H1 (cell line): ENCODE measurements at regions not wholly inside any gene's neighbourhood (a gene's known extent, or its start where the extent isn't known, plus 50 kb on each side); places are given as distances from the start of the nearest gene placed in this dataset.

ENCODE experiments used
- CTCF ChIA-PET: fragments of 300-600 bp; sonication (Branson Sonifier 250); formaldehyde crosslinking; loops from one replicate; lab custom pipeline; 2021; ENCODE audit not compliant: partially characterized antibody; lab: Charles Lee
- POLR2A ChIA-PET: fragments of 300-600 bp; sonication (Branson Sonifier 250); formaldehyde crosslinking; loops from one replicate; lab custom pipeline; 2021; ENCODE audit warnings: inconsistent platforms; ENCODE audit not compliant: partially characterized antibody; lab: Charles Lee
- DNase-seq, 2 experiments: peaks; one replicate each; pipeline versions ENCODE4 v3.0.0 to v3.0.0-alpha.2; 2010 to 2022; ENCODE audit warnings: low spot score in 2 of 2, low read depth in 1 of 2, mixed read lengths in 1 of 2
- FAIRE-seq: peaks from 2 replicates; lab custom pipeline; 2011; peaks lifted over from hg19 to GRCh38; lab: Jason Lieb, UNC
- H2AFZ ChIP-seq: 2 replicates; pipeline ENCODE4 v1.8.1; 2012; ENCODE audit warnings: low read length, inconsistent platforms
- H2AK5ac ChIP-seq: 2 replicates; pipeline ENCODE4 v1.6.1; 2013; ENCODE audit warnings: low read depth, low read length
- H2BK120ac ChIP-seq: replicated peaks from 2 replicates; pipeline ENCODE3; 2013; ENCODE audit warnings: low read depth, low read length, inconsistent platforms
- H2BK12ac ChIP-seq: 2 replicates; pipeline ENCODE4 v1.6.1; 2013; ENCODE audit warnings: low read depth, low read length
- H2BK15ac ChIP-seq: 2 replicates; pipeline ENCODE4 v1.6.1; 2013; ENCODE audit warnings: low read length
- H2BK20ac ChIP-seq: 2 replicates; pipeline ENCODE4 v1.6.1; 2013; ENCODE audit warnings: low read length
- H2BK5ac ChIP-seq: 2 replicates; pipeline ENCODE4 v1.6.1; 2013; ENCODE audit warnings: low read depth, low read length
- H3K14ac ChIP-seq: 2 replicates; pipeline ENCODE4 v1.6.1; 2013; ENCODE audit warnings: inconsistent platforms; ENCODE audit not compliant: insufficient read length
- H3K18ac ChIP-seq: 2 replicates; pipeline ENCODE4 v1.6.1; 2013; ENCODE audit warnings: low read length; ENCODE audit errors: extremely low read depth
- H3K23ac ChIP-seq: 2 replicates; pipeline ENCODE4 v1.6.1; 2013; ENCODE audit warnings: inconsistent platforms; ENCODE audit not compliant: insufficient read length
- H3K23me2 ChIP-seq: 2 replicates; pipeline ENCODE4 v1.6.1; 2013; ENCODE audit warnings: low read depth, low read length
- H3K27ac ChIP-seq: 2 replicates; pipeline ENCODE4 v1.6.1; 2011; ENCODE audit warnings: low read depth, low read length, inconsistent platforms
- H3K27me3 ChIP-seq, 4 experiments: replicated peaks in 1 of 4; 1 replicate in 1 of 4; 2 replicates in 3 of 4; pipeline versions ENCODE4 v1.6.1 to v1.8.1; 2011 to 2013; ENCODE audit warnings: low read length in 3 of 4, mild to moderate bottlenecking in 3 of 4, inconsistent platforms in 2 of 4, mixed read lengths in 2 of 4, moderate library complexity in 1 of 4; ENCODE audit not compliant: control insufficient read depth in 3 of 4, insufficient read depth in 3 of 4; ENCODE audit errors: extremely low read depth in 1 of 4
- H3K36me3 ChIP-seq, 4 experiments: 2 replicates each; pipeline versions ENCODE4 v1.6.1 to v1.8.1; 2011 to 2013; ENCODE audit warnings: mild to moderate bottlenecking in 4 of 4, low read length in 3 of 4, moderate library complexity in 2 of 4, control low read depth in 1 of 4, inconsistent platforms in 1 of 4; ENCODE audit not compliant: insufficient read depth in 4 of 4, control insufficient read depth in 2 of 4
- H3K4ac ChIP-seq: replicated peaks from 2 replicates; pipeline ENCODE3; 2013; ENCODE audit warnings: low read length, low read depth, mixed read lengths, inconsistent platforms; ENCODE audit not compliant: insufficient read length
- H3K4me1 ChIP-seq, 4 experiments: replicated peaks in 1 of 4; 1 replicate in 1 of 4; 2 replicates in 3 of 4; pipeline versions ENCODE4 v1.6.1 to v1.8.1; 2011 to 2013; ENCODE audit warnings: low read length in 3 of 4, inconsistent platforms in 2 of 4, mixed read lengths in 1 of 4; ENCODE audit not compliant: insufficient read depth in 4 of 4, control insufficient read depth in 3 of 4
- H3K4me2 ChIP-seq, 2 experiments: 2 replicates each; pipeline versions ENCODE4 v1.6.1 to v1.8.1; 2011 to 2013; ENCODE audit warnings: low read depth in 2 of 2, low read length in 2 of 2, control low read depth in 1 of 2, inconsistent platforms in 1 of 2, mild to moderate bottlenecking in 1 of 2; ENCODE audit not compliant: insufficient read depth in 1 of 2
- H3K4me3 ChIP-seq, 4 experiments: fragments of 200-600, 300-600 bp in 1 of 4; sonication (generic), shearing (Covaris generic), sonication (Bioruptor Twin) in 1 of 4; 2 replicates each; pipeline versions ENCODE4 v1.5.1 to v1.8.1; 2011 to 2016; ENCODE audit warnings: low read length in 4 of 4, low read depth in 3 of 4, control low read depth in 2 of 4, inconsistent platforms in 2 of 4, mild to moderate bottlenecking in 2 of 4, mixed read lengths in 1 of 4, moderate library complexity in 1 of 4; ENCODE audit not compliant: insufficient read depth in 2 of 4; ENCODE audit errors: extremely low read depth in 1 of 4
- H3K56ac ChIP-seq: replicated peaks from 2 replicates; pipeline ENCODE3; 2013; ENCODE audit warnings: low read depth, mild to moderate bottlenecking, mixed read lengths, low read length, inconsistent platforms; ENCODE audit not compliant: insufficient read length
- H3K79me1 ChIP-seq: 2 replicates; pipeline ENCODE4 v1.6.1; 2013; ENCODE audit warnings: low read depth, low read length, control low read depth
- H3K79me2 ChIP-seq, 2 experiments: 2 replicates each; pipeline versions ENCODE4 v1.6.1 to v1.8.1; 2012 to 2013; ENCODE audit warnings: low read length in 2 of 2, mild to moderate bottlenecking in 2 of 2, inconsistent platforms in 1 of 2; ENCODE audit not compliant: insufficient read depth in 2 of 2, control insufficient read depth in 1 of 2
- H3K9ac ChIP-seq, 4 experiments: replicated peaks in 1 of 4; 1 replicate in 1 of 4; 2 replicates in 3 of 4; pipeline versions ENCODE4 v1.6.1 to v1.8.1; 2011 to 2013; ENCODE audit warnings: low read depth in 3 of 4, low read length in 3 of 4, control low read depth in 2 of 4, mild to moderate bottlenecking in 2 of 4, moderate library complexity in 2 of 4, inconsistent platforms in 1 of 4; ENCODE audit errors: extremely low read depth in 1 of 4
- H3K9me3 ChIP-seq, 2 experiments: 2 replicates each; pipeline versions ENCODE4 v1.6.1 to v1.8.1; 2012 to 2013; ENCODE audit warnings: mild to moderate bottlenecking in 2 of 2, moderate library complexity in 2 of 2, control low read depth in 1 of 2, inconsistent platforms in 1 of 2, low read depth in 1 of 2, low read length in 1 of 2, mixed read lengths in 1 of 2; ENCODE audit not compliant: insufficient read depth in 2 of 2
- H4K20me1 ChIP-seq, 2 experiments: replicated peaks in 1 of 2; 2 replicates each; pipeline versions ENCODE3 to v1.8.1; 2011 to 2013; ENCODE audit warnings: inconsistent platforms in 2 of 2, low read length in 2 of 2, mild to moderate bottlenecking in 1 of 2; ENCODE audit not compliant: insufficient read depth in 2 of 2, control insufficient read depth in 1 of 2
- H4K5ac ChIP-seq: 2 replicates; pipeline ENCODE4 v1.6.1; 2013; ENCODE audit warnings: low read length, low read depth, mixed read lengths, inconsistent platforms; ENCODE audit not compliant: insufficient read length
- H4K8ac ChIP-seq: 2 replicates; pipeline ENCODE4 v1.8.0; 2013; ENCODE audit warnings: mild to moderate bottlenecking, moderate library complexity, low read length, inconsistent platforms; ENCODE audit not compliant: insufficient read depth; ENCODE audit errors: extremely low read depth
- H4K91ac ChIP-seq: replicated peaks from 2 replicates; pipeline ENCODE3; 2013; ENCODE audit warnings: low read length, mixed read lengths, inconsistent platforms; ENCODE audit not compliant: insufficient read length
- HDAC2 ChIP-seq, 2 experiments: fragments of 300-600 bp in 1 of 2; sonication (generic) in 1 of 2; IDR thresholded peaks; 2 replicates each; pipeline ENCODE4 v1.6.1; 2011 to 2012; ENCODE audit warnings: low read depth in 2 of 2, low read length in 2 of 2, mild to moderate bottlenecking in 2 of 2, moderate library complexity in 2 of 2, borderline replicate concordance in 1 of 2, inconsistent platforms in 1 of 2
- HDAC6 ChIP-seq: IDR thresholded peaks from one replicate; pipeline ENCODE4 v1.7.1; 2012; ENCODE audit warnings: low read depth, mild to moderate bottlenecking, inconsistent platforms, low read length, moderate library complexity
- WGBS, 2 experiments: shearing (Covaris generic) in 1 of 2; methylation state at CpG; one replicate each; pipeline versions ENCODE4 v1.1.6 to v1.1.7; 2013 to 2015; ENCODE audit warnings: low lambda C conversion rate in 2 of 2, mixed read lengths in 2 of 2, inconsistent platforms in 1 of 2, low coverage in 1 of 2, missing lambda C conversion rate in 1 of 2; ENCODE audit not compliant: insufficient replicate concordance in 2 of 2, insufficient coverage in 1 of 2, insufficient read length in 1 of 2; ENCODE audit errors: extremely low coverage in 1 of 2, missing lambda C conversion rate in 1 of 2; 5-methylcytosine and 5-hydroxymethylcytosine counted together

GRCh38 chr14:43215524-43215923 is 1291.6 kb downstream of the FSCB start:
- Histone ChIP-seq H2AK5ac (no peak overlapping the region), H3K18ac (no peak overlapping the region), H3K9me3 (no peaks in the 10 kb centered on the region), H3K14ac (no peak overlapping the region), H4K20me1 (no peaks in the 10 kb centered on the region), H3K9ac (no peak overlapping the region), H3K4me2 (no peak overlapping the region), H4K91ac (no peak overlapping the region), H2BK120ac (no peak overlapping the region), H2BK5ac (no peak overlapping the region), H3K23me2 (no peaks in the 10 kb centered on the region), H3K23ac (no peak overlapping the region), H3K79me1 (no peaks in the 10 kb centered on the region), H2BK12ac (no peak overlapping the region), H2AFZ (no peak overlapping the region), H3K4me1 (no peaks in the 10 kb centered on the region), H3K4me3 (no peak overlapping the region), H4K8ac (no peak overlapping the region), H3K79me2 (no peaks in the 10 kb centered on the region), H3K27me3 (no peaks in the 10 kb centered on the region), H3K4ac (no peak overlapping the region), H2BK15ac (no peak overlapping the region), H3K27ac (no peak overlapping the region), H3K36me3 (no peaks in the 10 kb centered on the region; a peak in 1 of 8 replicates), H3K56ac (no peak overlapping the region), H4K5ac (no peak overlapping the region), H2BK20ac (no peak overlapping the region)
- ChIA-PET CTCF (no interaction called here), POLR2A (no interaction called here)
- 89% methylated on average over 2 of the region's 2 CpGs; no CpG with 5 or more reads in 1 of the 2 experiments for WGBS, 2 experiments
- FAIRE-seq: no peak
- no peak for TF ChIP-seq HDAC6
- no peak for TF ChIP-seq HDAC2 (IDR thresholded peaks at IDR 0.05; ENCODE audit: borderline replicate concordance in 1 of 2, low read depth in 2 of 2, low read length in 2 of 2)
- DNase-seq: no peak
